HK-2 (cell line): ENCODE measurements at regions not wholly inside any gene's neighbourhood (a gene's known extent, or its start where the extent isn't known, plus 50 kb on each side); places are given as distances from the start of the nearest gene placed in this dataset.

ENCODE experiments used
- DNase-seq: peaks from one replicate; pipeline ENCODE4 v3.0.0-alpha.2; 2018; ENCODE audit not compliant: unreplicated experiment

- no peak for DNase-seq
Observed at GRCh38 chr20:11128721-11129120, 454.9 kb upstream of the JAG1 start.

DNA sequence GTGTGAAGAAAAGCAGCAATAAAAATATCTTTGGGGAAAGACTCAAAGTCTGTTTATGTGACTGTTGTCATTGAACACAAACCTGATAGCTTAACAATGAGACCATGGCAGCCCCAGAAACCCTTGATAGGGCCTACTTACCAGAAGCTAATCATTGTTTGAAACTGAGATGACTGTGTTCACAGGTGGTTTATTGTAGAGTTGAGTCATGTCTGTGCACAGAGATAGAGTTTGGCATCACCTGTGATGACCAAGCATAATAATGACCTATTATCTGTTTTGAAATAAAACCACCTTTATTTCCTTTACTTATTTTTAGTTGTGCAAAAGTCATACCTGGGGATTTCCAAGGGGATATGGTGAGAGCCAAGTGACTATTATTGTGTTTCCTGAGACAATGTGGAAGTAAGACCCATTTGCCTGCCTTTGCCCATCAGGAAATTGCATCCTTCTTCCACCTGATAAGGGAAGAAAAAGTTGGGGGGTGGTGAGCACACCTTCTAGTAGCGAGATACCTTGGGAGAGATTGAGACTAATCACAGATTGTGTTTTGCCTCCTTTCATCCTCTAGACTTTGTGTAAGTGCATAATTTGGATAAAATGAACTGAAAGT, 456.9 kb upstream of the JAG1 start:
- DNase-seq = no peak

DNA sequence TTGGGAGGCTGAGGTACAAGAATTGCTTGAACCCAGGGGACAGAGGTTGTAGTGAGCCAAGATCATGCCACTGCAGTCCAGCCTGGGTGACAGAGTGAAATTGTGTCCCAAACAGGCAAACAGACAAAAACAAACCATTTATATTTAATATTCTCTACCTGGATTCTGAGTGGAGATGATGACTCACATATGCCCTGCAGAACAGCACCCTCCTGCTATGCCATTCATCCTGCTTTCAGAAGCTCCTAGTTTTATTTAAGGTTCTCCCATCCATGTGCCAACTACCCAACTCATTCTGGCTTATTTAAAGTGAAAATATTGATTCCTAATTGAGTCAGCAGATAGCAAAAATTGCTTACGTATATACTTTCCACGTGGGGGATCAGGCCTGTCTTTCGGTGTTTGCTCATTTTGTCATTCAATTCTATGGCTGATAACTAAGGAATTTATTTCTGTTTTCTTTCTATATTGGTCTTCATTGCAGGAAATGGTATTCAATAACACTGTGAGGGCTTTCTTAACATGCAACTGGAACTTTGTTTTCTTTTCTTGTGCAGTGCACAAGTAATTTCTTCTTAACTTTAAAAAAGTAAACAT, 459.1 kb upstream of the JAG1 start:
- DNase-seq = no peak

DNA sequence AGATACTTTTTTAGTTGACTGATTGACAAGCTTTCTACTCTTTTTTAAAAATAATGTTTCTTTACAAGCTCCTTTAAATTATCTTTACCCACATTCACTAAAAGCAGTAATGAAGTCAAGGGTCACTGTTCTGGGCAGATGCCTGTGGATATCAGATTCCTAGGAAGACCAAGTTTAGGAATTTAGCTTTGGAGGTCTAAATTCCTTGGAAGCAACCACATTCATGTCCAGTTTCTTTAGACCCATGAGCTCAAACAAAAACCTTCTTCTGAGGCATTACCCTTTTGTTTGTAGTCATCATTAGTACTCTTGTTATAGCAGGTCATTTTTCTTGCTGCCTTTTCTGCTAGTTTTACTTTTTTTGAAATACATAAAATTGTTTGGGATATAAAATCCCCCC, 462.9 kb upstream of the JAG1 start:
- DNase-seq = no peak

GRCh38 chr20:11137688-11138087, 463.9 kb upstream of the JAG1 start:
- no peak for DNase-seq

DNA sequence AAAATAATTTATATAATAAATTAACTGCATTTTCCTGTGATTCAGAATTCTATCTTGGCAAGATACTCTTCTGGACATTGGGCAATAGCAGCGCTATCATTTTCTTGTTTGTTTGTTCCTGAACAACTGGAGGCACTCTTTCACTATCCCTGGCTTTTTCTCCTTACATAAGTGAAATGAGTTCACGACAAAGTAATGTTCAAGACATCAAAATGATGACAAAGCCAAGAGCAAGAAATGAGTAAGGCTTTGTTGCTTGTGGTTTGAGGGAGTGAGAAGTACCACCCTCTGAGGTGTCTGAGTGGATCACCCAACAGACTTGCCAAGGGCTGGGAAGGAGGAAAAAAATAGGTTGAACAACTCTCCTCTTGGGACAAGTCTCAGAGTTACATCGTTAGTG, 466.6 kb upstream of the JAG1 start:
- DNase-seq = peak; percentile 28

- no peak for DNase-seq
Observed at GRCh38 chr20:11143481-11143880, 469.7 kb upstream of the JAG1 start.

DNA sequence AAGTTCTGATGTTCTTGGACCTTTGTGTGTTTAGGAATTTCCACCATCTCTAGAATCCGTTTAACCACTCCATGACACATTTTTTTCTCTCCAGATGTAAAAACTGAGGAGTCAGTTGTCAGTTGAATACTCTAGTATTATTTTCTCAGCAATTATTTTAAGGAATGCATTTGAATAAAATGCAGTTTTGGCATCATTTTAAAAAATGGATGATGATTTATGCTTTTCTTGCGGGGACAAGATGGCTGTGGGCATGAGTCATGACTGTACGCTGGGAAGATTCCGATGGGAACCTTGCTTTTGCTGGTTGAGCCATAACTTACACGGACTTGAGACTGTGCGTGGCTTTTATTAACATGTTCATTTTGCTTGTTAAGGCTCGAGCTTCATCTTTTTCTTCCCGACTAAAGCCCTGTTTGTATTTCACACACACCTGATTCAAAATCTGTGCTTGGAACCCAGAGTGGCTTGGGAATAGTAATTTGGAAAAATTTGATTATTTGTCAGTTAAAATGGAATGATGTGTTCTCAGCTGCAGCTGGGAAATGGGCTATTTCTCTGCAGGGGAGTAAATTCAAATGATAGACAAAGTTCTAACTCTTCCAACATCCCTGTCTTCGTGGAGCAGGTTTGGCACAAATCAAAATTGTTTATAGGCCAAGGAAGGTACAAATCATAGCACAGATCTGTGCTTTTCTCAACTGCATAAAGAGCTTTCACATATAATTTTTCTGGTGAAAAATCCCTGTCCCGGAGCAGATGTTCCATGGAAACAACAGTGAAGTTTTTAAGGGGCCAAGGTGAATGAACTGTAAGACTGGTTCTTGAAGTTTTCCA, 470.5 kb upstream of the JAG1 start:
- DNase-seq = no peak

DNA sequence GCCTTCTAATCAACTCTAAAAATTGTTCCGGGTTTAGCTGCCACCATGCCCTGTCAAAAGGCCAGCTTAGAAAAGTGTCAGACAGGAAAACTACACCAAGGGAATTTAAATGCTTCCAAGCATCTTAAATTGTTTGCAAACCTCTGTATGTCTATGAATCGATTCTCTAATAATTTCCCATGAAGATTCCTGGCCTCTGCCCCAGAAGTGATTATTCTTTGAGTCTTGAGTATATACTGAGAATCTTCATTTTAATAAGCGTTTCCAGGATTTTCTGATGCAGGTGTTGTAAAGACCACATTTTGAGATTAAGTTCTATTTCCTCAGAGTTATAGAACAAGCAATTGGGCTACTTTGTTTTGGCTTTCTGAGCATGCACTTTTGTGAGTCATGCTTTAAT, 471.8 kb upstream of the JAG1 start:
- no peak for DNase-seq

DNA sequence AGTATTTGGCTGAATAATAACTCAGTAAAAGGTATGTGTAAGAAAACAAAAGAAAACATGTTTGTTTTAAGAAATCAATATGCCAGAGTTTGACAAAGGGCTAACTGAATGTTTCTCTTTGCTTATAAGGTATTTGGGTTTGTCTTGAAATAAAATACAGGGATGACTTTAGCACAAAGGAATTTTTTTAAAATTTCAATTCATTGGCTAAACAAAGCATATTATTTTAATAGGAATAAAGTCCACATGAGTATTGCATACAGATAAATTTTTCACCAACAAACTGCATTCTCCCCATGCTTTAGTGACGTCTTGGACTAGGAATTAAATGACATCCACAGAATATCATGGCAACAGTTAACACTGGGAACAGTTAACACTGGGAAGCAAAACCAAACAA, 480.0 kb upstream of the JAG1 start:
- DNase-seq = no peak

- no peak for DNase-seq
Observed at GRCh38 chr20:11155156-11155756, 481.5 kb upstream of the JAG1 start.

GRCh38 chr20:11156922-11157321, 483.1 kb upstream of the JAG1 start:
- DNase-seq = no peak

- DNase-seq = no peak
Observed at GRCh38 chr20:11158146-11158545, 484.3 kb upstream of the JAG1 start.

GRCh38 chr20:11158589-11158988, 484.8 kb upstream of the JAG1 start:
- DNase-seq = no peak

- DNase-seq = no peak
Observed at GRCh38 chr20:11159728-11160127, 485.9 kb upstream of the JAG1 start.

- DNase-seq = no peak
Observed at GRCh38 chr20:11162026-11162775, 488.4 kb upstream of the JAG1 start.

- DNase-seq = no peak
Observed at GRCh38 chr20:11165789-11166188, 492.0 kb upstream of the JAG1 start.

GRCh38 chr20:11166712-11167111, 492.9 kb upstream of the JAG1 start:
- no peak for DNase-seq

- peak; percentile 11 for DNase-seq
Observed at GRCh38 chr20:11168026-11168425, 494.2 kb upstream of the JAG1 start.

- no peak for DNase-seq
Observed at GRCh38 chr20:11170025-11170424, 496.2 kb upstream of the JAG1 start.

DNA sequence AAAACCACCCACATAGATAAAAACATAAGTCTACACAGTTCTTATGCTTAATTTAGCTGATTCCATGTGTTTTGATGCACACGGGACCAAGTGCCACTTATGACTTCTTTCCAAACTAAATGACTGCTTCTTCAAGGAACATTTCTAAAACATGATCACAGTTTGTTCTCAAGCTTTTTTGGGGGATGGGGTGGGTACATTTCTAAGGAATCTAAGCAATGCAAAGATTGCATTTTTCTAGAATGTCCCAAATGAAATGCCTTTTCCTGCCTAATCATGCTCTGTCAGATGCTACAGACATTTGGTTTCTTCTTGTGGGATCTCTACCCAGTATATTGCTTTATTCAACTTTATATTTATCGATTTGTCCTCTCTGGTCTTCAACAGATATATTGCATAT, 496.8 kb upstream of the JAG1 start:
- DNase-seq = no peak

DNA sequence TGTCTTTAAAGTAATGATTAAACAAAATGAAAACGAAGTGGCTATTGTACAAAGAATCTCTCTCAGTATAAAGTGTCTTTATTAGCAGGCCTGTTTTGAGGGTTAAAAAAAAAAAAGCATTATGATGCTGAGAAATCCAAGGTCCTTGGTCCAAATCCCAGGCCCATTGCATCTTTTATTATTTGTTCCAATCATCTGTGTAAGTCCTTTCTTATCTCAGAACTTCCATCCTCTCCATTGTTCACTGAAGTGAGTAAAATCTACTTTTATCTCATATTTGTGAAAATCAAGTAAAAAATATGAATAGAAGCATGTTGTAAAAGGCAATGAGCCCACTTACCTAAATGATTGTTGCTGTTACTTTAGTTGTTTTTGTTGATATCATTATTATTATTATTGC, 499.1 kb upstream of the JAG1 start:
- no peak for DNase-seq
